Mammary epithelial cell (primary cell): ENCODE measurements at regions not wholly inside any gene's neighbourhood (a gene's known extent, or its start where the extent isn't known, plus 50 kb on each side); places are given as distances from the start of the nearest gene placed in this dataset.

Experiments
- CTCF ChIP-seq, 2 donors: IDR thresholded peaks in 1 of 2; conservative IDR thresholded peaks in 1 of 2; 2 replicates each; pipeline ENCODE4 v1.5.1; 2011 to 2012; ENCODE audit warnings: inconsistent platforms in 2 of 2, low read length in 2 of 2, mild to moderate bottlenecking in 2 of 2, control low read depth in 1 of 2, low read depth in 1 of 2; ENCODE audit not compliant: insufficient read depth in 1 of 2; ENCODE audit errors: extremely low read depth in 1 of 2
- EZH2 ChIP-seq: IDR thresholded peaks from 2 replicates; pipeline ENCODE4 v1.6.1; 2012; ENCODE audit warnings: low read length, inconsistent platforms, borderline replicate concordance

GRCh38 chr3:10762116-10762515 is 53.9 kb upstream of the SLC6A11 start:
- TF ChIP-seq CTCF (conservative IDR thresholded peaks at IDR 0.05 in 1 of 2, IDR thresholded peaks at IDR 0.05 in 1 of 2; ENCODE audit: extremely low read depth in 1 of 2, insufficient read depth in 1 of 2, low read depth in 1 of 2, low read length in 2 of 2) = no peak
- no peak for TF ChIP-seq EZH2
